Prostate gland (tissue), 2 donors: ENCODE measurements at regions not wholly inside any gene's neighbourhood (a gene's known extent, or its start where the extent isn't known, plus 50 kb on each side); places are given as distances from the start of the nearest gene placed in this dataset.

Experiments used
- DNase-seq: peaks from one replicate; pipeline ENCODE4 v3.0.0-alpha.2; 2019; ENCODE audit warnings: low spot score
- H3K27ac ChIP-seq, 2 donors: fragments of 200-600 bp; sonication (generic); 2 replicates each; pipeline ENCODE4 v1.5.1; 2017 to 2019
- H3K27me3 ChIP-seq: fragments of 200-600 bp; sonication (generic); replicated peaks from 2 replicates; pipeline ENCODE4 v1.5.1; 2019; ENCODE audit not compliant: insufficient read depth
- H3K36me3 ChIP-seq, 2 donors: fragments of 200-600 bp; sonication (generic); 1 replicate in 1 of 2; 2 replicates in 1 of 2; pipeline versions ENCODE4 v1.5.1 to v1.8.1; 2017 to 2019
- H3K4me1 ChIP-seq: fragments of 200-600 bp; sonication (generic); replicated peaks from 2 replicates; pipeline ENCODE4 v1.5.1; 2019
- H3K4me3 ChIP-seq, 2 donors: fragments of 200-600 bp; sonication (generic); 2 replicates each; pipeline ENCODE4 v1.5.1; 2017 to 2019
- H3K9me3 ChIP-seq: fragments of 200-600 bp; sonication (generic); 2 replicates; pipeline ENCODE4 v1.5.1; 2017
- POLR2A ChIP-seq: fragments of 450-650 bp; IDR thresholded peaks from one replicate; pipeline ENCODE4 v1.6.1; 2016; ENCODE audit warnings: antibody characterized with exemption, mild to moderate bottlenecking
- POLR2AphosphoS5 ChIP-seq: sonication (generic); formaldehyde crosslinking; IDR thresholded peaks from one replicate; pipeline ENCODE4 v1.6.1; 2017; ENCODE audit warnings: antibody characterized with exemption
- WGBS: methylation state at CpG from one replicate; pipeline ENCODE4 v1.1.5; 2018; 5-methylcytosine and 5-hydroxymethylcytosine counted together
- intact Hi-C: fragments of 100-400 bp; cut with DNase I; formaldehyde crosslinking; loops from one replicate; pipeline ENCODE4 v1.14.2; 2022
- TF ChIP-seq, protein P1 (sequence below), 4 experiments: fragments of 200-600 bp in 2 of 4; fragments of 450-650 bp in 2 of 4; sonication (generic) in 2 of 4; IDR thresholded peaks; 1 replicate in 3 of 4; 2 replicates in 1 of 4; pipeline ENCODE4 v1.5.1; 2016 to 2019; ENCODE audit warnings: antibody characterized with exemption in 4 of 4, mild to moderate bottlenecking in 2 of 4, moderate library complexity in 2 of 4

DNA sequence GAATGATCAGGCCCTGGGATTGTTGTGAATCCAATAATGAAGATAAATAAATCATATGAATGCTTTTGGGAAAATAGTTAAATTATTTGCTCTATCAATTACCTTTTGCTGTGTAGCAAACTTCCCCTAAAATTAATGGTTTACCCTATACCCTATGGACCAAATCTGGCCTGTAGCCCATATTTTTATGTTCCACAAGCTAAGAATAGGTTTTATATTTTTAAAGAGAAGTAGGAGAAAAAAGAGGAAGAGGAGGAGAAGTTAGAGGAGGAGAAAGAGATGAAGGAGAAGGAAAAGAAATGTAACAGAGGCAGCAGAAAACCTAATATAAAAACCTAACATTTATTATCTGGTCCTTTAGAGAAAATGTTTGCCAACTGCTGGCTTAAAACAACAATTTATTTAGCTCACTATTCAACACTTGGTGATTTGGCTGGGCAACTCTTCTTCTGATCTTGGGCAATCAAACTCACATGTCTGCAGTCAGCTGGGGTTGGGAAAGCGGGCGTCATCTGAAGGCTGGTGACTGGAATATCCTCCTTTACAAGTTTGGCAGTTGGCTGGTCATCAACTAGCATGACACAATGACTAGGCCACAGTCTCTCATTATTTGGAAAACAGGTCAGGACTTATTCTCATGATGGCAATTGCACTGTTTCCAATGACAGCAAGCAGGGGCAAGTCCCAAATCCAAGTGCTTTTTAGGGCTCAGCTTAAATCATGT, 522.9 kb downstream of the RASEF start:
- no peaks in the 10 kb centered on the region for H3K9me3 ChIP-seq
- no peak for DNase-seq
- TF ChIP-seq POLR2A = no peak
- H3K36me3 ChIP-seq = no peaks in the 10 kb centered on the region
- H3K27ac ChIP-seq = no peak overlapping the region
- WGBS = 78% methylated on average over 2 of the region's 2 CpGs
- intact Hi-C loops = no loop called here
- no peaks in the 10 kb centered on the region for H3K4me1 ChIP-seq
- H3K27me3 ChIP-seq = no peaks in the 10 kb centered on the region
- H3K4me3 ChIP-seq = no peak overlapping the region

DNA sequence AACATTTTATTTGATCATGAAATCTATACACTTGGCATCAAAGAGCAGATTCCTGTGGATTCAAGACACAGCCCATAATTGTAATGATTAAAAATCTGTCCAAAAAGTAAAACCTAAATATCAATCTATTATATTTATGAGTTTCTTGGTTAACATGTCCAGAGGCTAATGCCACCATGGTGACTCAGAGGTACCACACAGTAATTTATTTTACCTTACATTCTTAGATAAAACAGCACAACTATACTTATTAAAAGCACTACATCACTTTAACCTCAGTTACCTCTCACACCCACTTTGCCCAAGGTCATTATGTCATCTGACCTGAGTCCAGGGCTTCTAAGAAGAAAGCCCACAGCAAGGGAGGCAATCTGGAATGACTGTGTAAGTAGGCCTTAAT, 519.2 kb downstream of the RASEF start:
- no peaks in the 10 kb centered on the region for H3K4me1 ChIP-seq
- DNase-seq = no peak
- intact Hi-C loops = no loop called here
- H3K27ac ChIP-seq = no peak overlapping the region
- TF ChIP-seq POLR2A (no peak), POLR2AphosphoS5 (no peak)
- TF ChIP-seq, protein P1, sequence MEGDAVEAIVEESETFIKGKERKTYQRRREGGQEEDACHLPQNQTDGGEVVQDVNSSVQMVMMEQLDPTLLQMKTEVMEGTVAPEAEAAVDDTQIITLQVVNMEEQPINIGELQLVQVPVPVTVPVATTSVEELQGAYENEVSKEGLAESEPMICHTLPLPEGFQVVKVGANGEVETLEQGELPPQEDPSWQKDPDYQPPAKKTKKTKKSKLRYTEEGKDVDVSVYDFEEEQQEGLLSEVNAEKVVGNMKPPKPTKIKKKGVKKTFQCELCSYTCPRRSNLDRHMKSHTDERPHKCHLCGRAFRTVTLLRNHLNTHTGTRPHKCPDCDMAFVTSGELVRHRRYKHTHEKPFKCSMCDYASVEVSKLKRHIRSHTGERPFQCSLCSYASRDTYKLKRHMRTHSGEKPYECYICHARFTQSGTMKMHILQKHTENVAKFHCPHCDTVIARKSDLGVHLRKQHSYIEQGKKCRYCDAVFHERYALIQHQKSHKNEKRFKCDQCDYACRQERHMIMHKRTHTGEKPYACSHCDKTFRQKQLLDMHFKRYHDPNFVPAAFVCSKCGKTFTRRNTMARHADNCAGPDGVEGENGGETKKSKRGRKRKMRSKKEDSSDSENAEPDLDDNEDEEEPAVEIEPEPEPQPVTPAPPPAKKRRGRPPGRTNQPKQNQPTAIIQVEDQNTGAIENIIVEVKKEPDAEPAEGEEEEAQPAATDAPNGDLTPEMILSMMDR (IDR thresholded peaks at IDR 0.05) = no peak
- H3K27me3 ChIP-seq = no peaks in the 10 kb centered on the region
- no peaks in the 10 kb centered on the region for H3K36me3 ChIP-seq
- H3K9me3 ChIP-seq = no peaks in the 10 kb centered on the region
- H3K4me3 ChIP-seq = no peak overlapping the region

DNA sequence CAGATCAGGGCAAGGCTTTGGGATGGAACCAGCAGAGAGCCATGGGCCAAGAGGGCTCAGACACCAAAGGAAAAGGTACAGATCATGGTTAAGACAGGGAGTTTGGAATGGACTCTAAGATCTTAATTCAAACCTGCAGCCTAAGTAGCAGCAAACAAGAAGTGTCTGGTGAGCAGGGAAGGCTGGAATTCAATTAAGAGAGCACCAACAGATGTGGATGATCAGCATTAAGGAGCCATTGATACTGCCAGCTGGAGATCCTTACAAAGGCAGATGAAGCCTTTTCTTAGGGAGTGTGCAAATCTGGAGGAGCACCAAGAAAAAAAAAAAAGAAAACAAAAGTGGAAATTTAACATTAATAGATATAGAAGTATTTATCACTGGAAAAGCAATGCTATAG, 516.8 kb downstream of the RASEF start:
- H3K36me3 ChIP-seq = no peaks in the 10 kb centered on the region
- H3K27me3 ChIP-seq = no peaks in the 10 kb centered on the region
- no peak overlapping the region for H3K27ac ChIP-seq
- H3K4me1 ChIP-seq = no peaks in the 10 kb centered on the region
- DNase-seq = no peak
- intact Hi-C loops = no loop called here
- H3K9me3 ChIP-seq = no peaks in the 10 kb centered on the region
- H3K4me3 ChIP-seq = no peak overlapping the region
- no peak for TF ChIP-seq POLR2A
- no peak for TF ChIP-seq POLR2AphosphoS5

DNA sequence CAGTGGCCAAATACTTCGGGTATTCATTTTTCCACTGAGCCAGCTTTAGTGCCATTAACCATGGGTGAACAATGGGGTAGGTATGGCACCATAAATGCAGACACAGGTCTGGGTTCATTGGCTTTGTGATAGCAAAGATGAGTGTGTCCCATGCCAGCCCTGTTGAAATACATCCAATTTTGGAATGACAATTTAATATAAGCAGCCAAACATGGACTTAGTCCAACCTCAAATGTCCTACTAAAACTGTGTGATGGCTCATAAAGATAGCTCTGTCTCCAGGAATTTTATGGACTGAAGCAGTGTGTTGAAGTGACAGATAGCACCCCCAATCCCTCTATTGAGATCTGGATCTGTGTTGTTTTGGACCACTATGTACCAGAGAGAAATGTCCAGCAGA, 514.9 kb downstream of the RASEF start:
- Histone ChIP-seq H3K27ac (no peak overlapping the region), H3K36me3 (no peaks in the 10 kb centered on the region), H3K27me3 (no peaks in the 10 kb centered on the region), H3K4me3 (no peak overlapping the region), H3K4me1 (no peaks in the 10 kb centered on the region), H3K9me3 (no peaks in the 10 kb centered on the region)
- TF ChIP-seq POLR2AphosphoS5 (peak; percentile 62), POLR2A (no peak)
- WGBS = 17% methylated on average over 1 of the region's 1 CpG
- intact Hi-C loops = no loop called here
- peak; percentile 20 for DNase-seq

DNA sequence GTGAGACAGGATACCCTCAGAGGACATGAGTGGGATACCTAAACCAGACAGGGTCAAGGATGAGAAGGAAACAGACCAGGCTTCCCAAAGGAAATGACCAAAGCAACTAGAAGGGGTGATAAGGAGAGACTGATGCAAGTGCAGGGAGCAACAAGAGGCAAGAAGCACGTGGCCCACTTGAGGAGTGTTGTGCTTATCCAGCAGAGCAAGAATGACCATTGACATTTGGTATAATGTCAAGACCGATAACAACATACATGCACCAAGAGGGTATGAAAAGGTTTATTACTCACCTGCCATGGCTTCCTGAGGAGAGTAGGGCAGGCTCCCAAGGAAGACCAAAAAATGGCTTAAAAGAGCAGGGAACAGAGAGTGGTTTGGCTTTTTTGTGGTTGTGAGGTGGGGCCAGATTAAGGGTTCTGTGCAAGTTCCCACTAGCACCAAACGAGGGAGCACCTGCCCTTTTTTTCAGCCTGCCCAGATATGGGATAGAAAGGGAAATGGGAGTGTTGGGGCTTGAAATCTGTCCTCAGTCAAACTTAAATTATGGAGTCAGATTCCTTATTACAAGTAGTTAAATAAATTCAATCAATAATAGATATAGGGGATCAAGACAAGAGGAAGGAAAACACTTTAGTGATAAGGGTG, 513.6 kb downstream of the RASEF start:
- intact Hi-C loops = no loop called here

DNA sequence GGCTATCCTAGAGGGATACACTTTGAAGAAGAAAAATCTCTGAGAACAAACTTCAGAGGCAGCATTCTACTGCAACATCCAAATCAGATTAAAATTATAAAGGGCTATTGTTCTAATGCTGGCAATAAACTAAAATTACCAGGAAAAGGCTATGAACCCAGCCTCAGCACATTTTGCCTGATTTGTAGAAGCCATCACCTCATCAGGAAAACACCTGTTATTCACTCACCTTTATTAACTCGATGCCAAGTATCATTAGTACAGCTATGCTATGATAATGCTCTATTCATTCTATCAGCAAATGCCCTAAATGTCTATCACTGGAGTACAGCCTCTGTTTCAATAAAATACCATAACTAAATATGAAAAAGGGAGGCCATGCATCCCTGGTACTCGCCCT, 510.2 kb downstream of the RASEF start:
- Histone ChIP-seq H3K9me3 (no peaks in the 10 kb centered on the region), H3K27me3 (no peaks in the 10 kb centered on the region), H3K4me3 (no peak overlapping the region), H3K4me1 (no peaks in the 10 kb centered on the region), H3K36me3 (no peaks in the 10 kb centered on the region), H3K27ac (no peak overlapping the region)
- no peak for DNase-seq
- TF ChIP-seq, protein P1 (IDR thresholded peaks at IDR 0.05) = no peak
- TF ChIP-seq POLR2AphosphoS5 (no peak), POLR2A (no peak)
- 40% methylated on average over 2 of the region's 2 CpGs for WGBS
- intact Hi-C loops = no loop called here

More for the DNA sequence above, 513.6 kb downstream of the RASEF start:
- WGBS = 96% methylated on average over 3 of the region's 3 CpGs
- Histone ChIP-seq H3K4me3 (no peak overlapping the region), H3K27me3 (no peaks in the 10 kb centered on the region), H3K4me1 (no peaks in the 10 kb centered on the region), H3K36me3 (no peaks in the 10 kb centered on the region), H3K9me3 (no peaks in the 10 kb centered on the region), H3K27ac (no peak overlapping the region)
- TF ChIP-seq POLR2AphosphoS5 (no peak), POLR2A (no peak)
- TF ChIP-seq, protein P1 (IDR thresholded peaks at IDR 0.05) = no peak
- no peak for DNase-seq
